ENCODE measurements at regions not wholly inside any gene's neighbourhood (a gene's known extent, or its start where the extent isn't known, plus 50 kb on each side); places are given as distances from the start of the nearest gene placed in this dataset.

- Histone ChIP-seq H3K36me3 (no peaks in the 10 kb centered on the region), H3K4me3 (no peak overlapping the region), H3K9me3 (no peaks in the 10 kb centered on the region), H3K4me1 (no peaks in the 10 kb centered on the region), H3K27ac (no peak overlapping the region), H3K27me3 (ENCODE audit: low read depth) (no peaks in the 10 kb centered on the region)
- no peak for DNase-seq
- no peak for TF ChIP-seq CTCF (IDR thresholded peaks at IDR 0.05)
- intact Hi-C loops (cut with DNase I), result no loop called here
- peak in 1 of 2 donors; percentile 52 for ATAC-seq
These were observed 98.9 kb downstream of the SPRY1 start for GRCh38 chr4:123495530-123495929.

GRCh38 chr4:123496421-123496820 is 99.8 kb downstream of the SPRY1 start:
- H3K4me3 ChIP-seq, result no peak overlapping the region
- no peaks in the 10 kb centered on the region for H3K27me3 ChIP-seq (ENCODE audit: low read depth)
- DNase-seq (no peak), ATAC-seq (no peak)
- no peaks in the 10 kb centered on the region for H3K9me3 ChIP-seq
- no peak for TF ChIP-seq CTCF (IDR thresholded peaks at IDR 0.05)
- intact Hi-C loops (cut with DNase I), result no loop called here
- no peaks in the 10 kb centered on the region for H3K4me1 ChIP-seq
- no peak overlapping the region for H3K27ac ChIP-seq
- no peaks in the 10 kb centered on the region for H3K36me3 ChIP-seq

DNA sequence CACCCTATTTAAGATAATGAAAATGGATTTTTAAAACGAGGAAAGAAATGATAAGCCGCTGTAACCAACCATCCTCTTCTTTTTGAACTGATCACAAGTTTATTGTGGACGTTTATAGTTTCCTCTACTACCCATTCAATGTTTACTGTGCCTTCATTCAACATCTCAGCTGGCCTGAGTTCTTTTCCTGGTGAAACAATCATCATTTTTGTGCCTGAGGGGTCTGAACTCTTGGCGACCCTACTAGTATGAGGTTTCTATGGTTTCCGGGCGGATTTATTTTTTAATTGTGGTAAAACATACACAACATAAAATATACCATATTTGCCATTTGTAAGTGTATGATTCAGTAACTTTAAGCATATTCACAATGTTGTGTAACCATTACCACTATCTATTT is 100.7 kb downstream of the SPRY1 start:
- ATAC-seq, result no peak
- H3K4me1 ChIP-seq, result no peaks in the 10 kb centered on the region
- intact Hi-C loops (cut with DNase I), result no loop called here
- H3K36me3 ChIP-seq, result no peaks in the 10 kb centered on the region
- no peak overlapping the region for H3K27ac ChIP-seq
- no peak for TF ChIP-seq CTCF (IDR thresholded peaks at IDR 0.05)
- no peaks in the 10 kb centered on the region for H3K27me3 ChIP-seq (ENCODE audit: low read depth)
- DNase-seq, result no peak
- no peak overlapping the region for H3K4me3 ChIP-seq
- H3K9me3 ChIP-seq, result no peaks in the 10 kb centered on the region

DNA sequence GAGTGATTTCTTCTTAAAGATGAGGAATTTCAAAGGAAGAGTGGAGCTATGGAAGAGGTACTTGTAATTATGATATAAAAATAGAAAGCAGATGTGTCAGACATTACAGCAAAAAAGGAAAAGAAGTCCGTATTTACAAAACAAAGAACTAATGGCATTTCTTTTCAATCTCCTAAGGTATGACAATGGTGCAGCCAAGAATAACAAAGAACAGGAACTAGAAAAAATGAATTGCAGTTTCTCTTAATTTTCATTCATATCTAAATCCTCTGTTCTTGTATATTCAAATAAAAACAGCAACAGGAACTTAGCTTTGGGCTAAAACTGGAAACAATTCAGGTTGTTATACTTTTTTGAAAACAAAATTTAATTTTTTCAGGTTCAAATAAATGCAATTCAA is 105.1 kb downstream of the SPRY1 start:
- H3K27ac ChIP-seq, result no peak overlapping the region
- no peak for TF ChIP-seq CTCF (IDR thresholded peaks at IDR 0.05)
- H3K4me1 ChIP-seq, result peaks cover 5% of the 10 kb centered on the region
- no peaks in the 10 kb centered on the region for H3K36me3 ChIP-seq
- intact Hi-C loops (cut with DNase I), result no loop called here
- DNase-seq (no peak), ATAC-seq (no peak)
- H3K27me3 ChIP-seq (ENCODE audit: low read depth), result no peaks in the 10 kb centered on the region
- no peaks in the 10 kb centered on the region for H3K9me3 ChIP-seq
- H3K4me3 ChIP-seq, result no peak overlapping the region

DNA sequence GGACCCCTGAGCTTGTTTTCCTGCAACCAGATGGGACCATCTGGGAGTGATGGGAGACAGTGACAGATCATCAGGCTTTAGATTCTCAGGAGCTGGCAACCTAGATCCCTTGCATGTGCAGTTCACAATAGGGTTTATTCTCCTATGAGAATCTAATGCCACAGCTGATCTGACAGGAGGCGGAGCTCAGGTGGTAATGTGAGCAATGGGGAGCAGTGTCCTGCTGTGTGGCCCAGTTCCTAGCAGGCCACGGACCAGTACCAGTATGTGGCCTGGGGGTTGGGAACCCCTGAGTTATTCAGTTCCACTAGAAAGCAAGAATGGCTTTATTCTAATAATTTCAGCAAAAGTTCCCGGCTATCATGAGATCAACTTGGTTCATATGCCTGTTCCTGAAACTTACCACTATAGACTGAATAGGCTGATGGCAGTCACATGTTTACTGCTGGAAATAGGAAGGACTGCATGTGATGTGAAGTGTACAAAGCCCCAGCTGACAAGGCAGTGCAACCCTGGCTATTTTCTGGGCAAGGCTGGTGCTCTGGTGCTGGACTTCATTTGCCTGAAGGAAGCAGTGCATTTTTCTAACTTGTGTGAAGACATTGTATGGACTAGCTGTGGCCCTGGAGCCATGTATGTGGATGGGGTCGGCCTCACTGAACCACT is 107.2 kb downstream of the SPRY1 start:
- Histone ChIP-seq H3K27me3 (ENCODE audit: low read depth) (no peaks in the 10 kb centered on the region), H3K4me3 (no peak overlapping the region), H3K9me3 (no peaks in the 10 kb centered on the region), H3K36me3 (no peaks in the 10 kb centered on the region), H3K27ac (no peak overlapping the region), H3K4me1 (peaks cover 5% of the 10 kb centered on the region)
- no peak for TF ChIP-seq CTCF (IDR thresholded peaks at IDR 0.05)
- ATAC-seq (peak; percentile 26 to 76), DNase-seq (no peak)
- intact Hi-C loops (cut with DNase I), result no loop called here

All from lower lobe of right lung (tissue), 2 donors.